Endothelial cell of umbilical vein (primary cell): ENCODE measurements at regions not wholly inside any gene's neighbourhood (a gene's known extent, or its start where the extent isn't known, plus 50 kb on each side); places are given as distances from the start of the nearest gene placed in this dataset.

Source experiments
- BruUV-seq: library from RNA; stranded (reverse); fragments of 400-500 nt; replicated peaks from 2 replicates; lab custom pipeline; 2021; lab: Mats Ljungman, UMichigan
- CTCF ChIA-PET: fragments of 300-600, 350-600 bp; sonication (Branson Sonifier 250); formaldehyde crosslinking; loops from one replicate; lab custom pipeline; 2021; ENCODE audit warnings: antibody characterized with exemption, inconsistent platforms; lab: Charles Lee
- POLR2A ChIA-PET: fragments of 300-600, 350-600 bp; sonication (Branson Sonifier 250); formaldehyde crosslinking; loops from one replicate; lab custom pipeline; 2021; ENCODE audit warnings: antibody characterized with exemption, inconsistent platforms; lab: Charles Lee
- DNase-seq: peaks from one replicate; pipeline ENCODE4 v3.0.0-alpha.2; 2011; ENCODE audit warnings: low read depth, low spot score
- FAIRE-seq: peaks from 2 replicates; lab custom pipeline; 2011; peaks lifted over from hg19 to GRCh38; lab: Jason Lieb, UNC
- H2AFZ ChIP-seq: 2 replicates; pipeline ENCODE4 v1.6.0; 2012; ENCODE audit warnings: low read depth, low read length, control low read depth, inconsistent platforms
- H3K27ac ChIP-seq: 2 replicates; pipeline ENCODE4 v1.5.1; 2011; ENCODE audit warnings: low read depth, mild to moderate bottlenecking, control low read depth, low read length, moderate library complexity; ENCODE audit not compliant: insufficient read depth
- H3K27me3 ChIP-seq, 2 experiments: 2 replicates each; pipeline versions ENCODE4 v1.6.0 to v1.6.1; 2011; ENCODE audit warnings: low read length in 2 of 2, mixed read lengths in 1 of 2; ENCODE audit not compliant: control insufficient read depth in 2 of 2, insufficient read depth in 2 of 2
- H3K36me3 ChIP-seq, 2 experiments: 2 replicates in 1 of 2; 3 replicates in 1 of 2; pipeline ENCODE4 v1.5.1; 2011; ENCODE audit warnings: low read length in 2 of 2, mild to moderate bottlenecking in 1 of 2, moderate library complexity in 1 of 2; ENCODE audit not compliant: control insufficient read depth in 2 of 2, insufficient read depth in 2 of 2; ENCODE audit errors: extremely low read depth in 1 of 2
- H3K4me1 ChIP-seq: 3 replicates; pipeline ENCODE4 v1.5.1; 2011; ENCODE audit warnings: mild to moderate bottlenecking, low read length; ENCODE audit not compliant: control insufficient read depth, insufficient read depth; ENCODE audit errors: extremely low read depth
- H3K4me2 ChIP-seq: 2 replicates; pipeline ENCODE4 v1.6.1; 2011; ENCODE audit warnings: low read length, control low read depth, mixed read lengths; ENCODE audit not compliant: insufficient read depth
- H3K4me3 ChIP-seq, 3 experiments: fragments of 200-600 bp in 1 of 3; sonication (generic), shearing (Covaris generic) in 1 of 3; replicated peaks in 1 of 3; 2 replicates each; pipeline ENCODE4 v1.5.1; 2011 to 2016; ENCODE audit warnings: control low read depth in 3 of 3, low read length in 3 of 3, mild to moderate bottlenecking in 2 of 3, inconsistent platforms in 1 of 3, low read depth in 1 of 3, moderate library complexity in 1 of 3; ENCODE audit not compliant: insufficient read depth in 1 of 3
- H3K79me2 ChIP-seq: 2 replicates; pipeline ENCODE4 v1.6.0; 2012; ENCODE audit warnings: low read length, inconsistent platforms; ENCODE audit not compliant: control insufficient read depth, insufficient read depth
- H3K9ac ChIP-seq: replicated peaks from 2 replicates; pipeline ENCODE3; 2011; ENCODE audit warnings: low read length, control low read depth; ENCODE audit not compliant: insufficient read depth; ENCODE audit errors: extremely low read depth
- H3K9me1 ChIP-seq: replicated peaks from 3 replicates; pipeline ENCODE4 v1.6.0; 2011; ENCODE audit warnings: mild to moderate bottlenecking, low read length; ENCODE audit not compliant: control insufficient read depth, insufficient read depth; ENCODE audit errors: extremely low read depth
- H3K9me3 ChIP-seq: replicated peaks from 2 replicates; pipeline ENCODE4 v1.5.1; 2012; ENCODE audit warnings: low read length, inconsistent platforms; ENCODE audit not compliant: control insufficient read depth, insufficient read depth
- H4K20me1 ChIP-seq: replicated peaks from 2 replicates; pipeline ENCODE3; 2011; ENCODE audit warnings: mild to moderate bottlenecking, low read length; ENCODE audit not compliant: control insufficient read depth, insufficient read depth; ENCODE audit errors: extremely low read depth
- CTCF ChIP-seq, 2 donors: IDR thresholded peaks; 1 replicate in 1 of 2; 2 replicates in 1 of 2; pipeline ENCODE4 v1.5.1; 2011; ENCODE audit warnings: low read length in 2 of 2, mild to moderate bottlenecking in 2 of 2, moderate library complexity in 2 of 2, control low read depth in 1 of 2, inconsistent platforms in 1 of 2, low read depth in 1 of 2; ENCODE audit not compliant: insufficient read depth in 1 of 2; ENCODE audit errors: extremely low read depth in 1 of 2
- EZH2 ChIP-seq: IDR thresholded peaks from 2 replicates; pipeline ENCODE4 v1.6.1; 2012; ENCODE audit warnings: borderline replicate concordance, low read depth, mild to moderate bottlenecking, moderate library complexity, low read length, inconsistent platforms; ENCODE audit not compliant: severe bottlenecking
- FOS ChIP-seq: IDR thresholded peaks from 2 replicates; pipeline ENCODE4 v1.6.1; 2011; ENCODE audit warnings: mild to moderate bottlenecking, low read length, moderate library complexity, borderline replicate concordance; ENCODE audit not compliant: insufficient read depth
- GATA2 ChIP-seq: IDR thresholded peaks from 2 replicates; pipeline ENCODE4 v1.7.0; 2011; ENCODE audit warnings: low read depth, mild to moderate bottlenecking, moderate library complexity, mixed read lengths, low read length; ENCODE audit not compliant: insufficient read length, insufficient read depth
- JUN ChIP-seq: IDR thresholded peaks from 2 replicates; pipeline ENCODE4 v1.6.1; 2011; ENCODE audit warnings: borderline replicate concordance, low read depth; ENCODE audit not compliant: insufficient read length, insufficient read depth
- MAX ChIP-seq: IDR thresholded peaks from 2 replicates; pipeline ENCODE4 v1.6.1; 2011; ENCODE audit not compliant: insufficient read depth, insufficient read length
- MYC ChIP-seq: IDR thresholded peaks from one replicate; pipeline ENCODE4 v1.6.1; 2011; ENCODE audit warnings: mild to moderate bottlenecking, low read depth, low read length
- POLR2A ChIP-seq: IDR thresholded peaks from 2 replicates; pipeline ENCODE4 v1.6.1; 2012; ENCODE audit warnings: low read depth, mild to moderate bottlenecking, control low read depth, low read length
- POLR2AphosphoS5 ChIP-seq: IDR thresholded peaks from 2 replicates; pipeline ENCODE4 v1.6.1; 2012; ENCODE audit warnings: low read depth, mild to moderate bottlenecking, control low read depth, low read length, moderate library complexity; ENCODE audit not compliant: insufficient read depth
- dilution Hi-C: fragments of 300-500 bp; cut with MboI; formaldehyde crosslinking; loops from one replicate; pipeline ENCODE4 v1.15.0; 2019; ENCODE audit warnings: low sequenced_read_pairs; ENCODE audit not compliant: extremely low pct_ligation_motif_present
- intact Hi-C: fragments of 100-400 bp; cut with micrococcal nuclease; formaldehyde crosslinking; loops from one replicate; pipeline ENCODE4 v1.10.0; 2022

- Histone ChIP-seq H3K36me3 (no peaks in the 10 kb centered on the region), H3K4me1 (peaks cover 61% of the 10 kb centered on the region), H3K79me2 (peaks cover 63% of the 10 kb centered on the region), H3K9me3 (no peaks in the 10 kb centered on the region), H2AFZ (no peak overlapping the region), H3K9ac (peak overlapping the region; percentile 32), H3K4me2 (peak overlapping the region; percentile 79), H3K27ac (peak overlapping the region; percentile 46), H3K4me3 (no peak overlapping the region), H4K20me1 (no peaks in the 10 kb centered on the region), H3K27me3 (no peaks in the 10 kb centered on the region), H3K9me1 (no peaks in the 10 kb centered on the region)
- DNase-seq (no peak), FAIRE-seq (peak; percentile 59)
- BruUV-seq: no TSS peak
- dilution Hi-C loops (no loop called here), intact Hi-C loops (no loop called here)
- ChIA-PET CTCF (interaction anchor here (0.6 to 1.6 kb wide), 5 partner anchors 9 to 60 kb away, joined by 3 to 9 read pairs (median 4); no protein-coding TSS in a partner anchor), POLR2A (no interaction called here)
- no peak for TF ChIP-seq JUN
- peak; percentile 73 for TF ChIP-seq GATA2
These were observed 79.7 kb upstream of the WNT7B start for GRCh38 chr22:46056546-46057245.

- Histone ChIP-seq H3K27ac (peak overlapping the region; percentile 34), H3K9me3 (no peaks in the 10 kb centered on the region), H3K4me1 (peaks cover 56% of the 10 kb centered on the region), H3K27me3 (no peaks in the 10 kb centered on the region), H3K9ac (peak overlapping the region; percentile 28), H3K36me3 (no peaks in the 10 kb centered on the region), H3K4me2 (peak overlapping the region; percentile 72), H4K20me1 (no peaks in the 10 kb centered on the region), H2AFZ (no peak overlapping the region), H3K4me3 (peak overlapping the region in 1 of 3 experiments; percentile 7), H3K9me1 (no peaks in the 10 kb centered on the region), H3K79me2 (peaks cover 70% of the 10 kb centered on the region)
- TF ChIP-seq JUN (no peak), GATA2 (no peak), EZH2 (no peak), CTCF (IDR thresholded peaks at IDR 0.05; ENCODE audit: extremely low read depth in 1 of 2, insufficient read depth in 1 of 2, low read depth in 1 of 2, low read length in 2 of 2) (no peak), MAX (no peak), POLR2AphosphoS5 (no peak), POLR2A (no peak), FOS (no peak), MYC (no peak)
- ChIA-PET CTCF (interaction anchor here (0.6 to 1.6 kb wide), 5 partner anchors 9 to 59 kb away, joined by 3 to 9 read pairs (median 4); no protein-coding TSS in a partner anchor), POLR2A (no interaction called here)
- DNase-seq (no peak), FAIRE-seq (no peak)
- intact Hi-C loops (no loop called here), dilution Hi-C loops (no loop called here)
- BruUV-seq: no TSS peak
These were observed 80.5 kb upstream of the WNT7B start for GRCh38 chr22:46057246-46058090.
